NCI-H748 treated with DMSO at 0.1 percent for 48 hours (cell line): ENCODE measurements at regions not wholly inside any gene's neighbourhood (a gene's known extent, or its start where the extent isn't known, plus 50 kb on each side); places are given as distances from the start of the nearest gene placed in this dataset.
"Not testable (repeated sequence)": the region's sequence is repeated elsewhere in the genome, so short reads cannot be mapped to it uniquely, and the experiment has no call there.

Source experiments
- DNase-seq: peaks from one replicate; lab custom pipeline; 2025; lab: John Stamatoyannopoulos, UW

DNA sequence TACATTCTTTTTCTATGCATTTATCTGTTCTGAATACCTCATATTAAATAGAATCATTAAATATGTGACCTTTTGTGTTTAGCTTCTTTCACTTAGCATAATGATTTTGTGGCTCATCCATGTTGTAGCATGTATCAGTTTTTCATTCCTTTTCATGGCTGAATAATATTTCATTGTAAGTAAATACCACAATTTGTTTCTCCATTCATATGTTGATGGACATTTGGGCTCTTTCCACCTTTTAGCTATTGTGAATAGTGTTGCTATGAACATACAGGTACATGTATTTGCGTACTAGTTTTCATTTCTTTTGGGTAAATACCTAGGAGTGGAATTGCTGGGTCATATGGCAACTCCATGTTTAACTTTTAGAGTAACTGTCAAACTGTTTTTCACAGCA lies 85.1 kb downstream of the GNL3L start:
- no peak for DNase-seq

DNA sequence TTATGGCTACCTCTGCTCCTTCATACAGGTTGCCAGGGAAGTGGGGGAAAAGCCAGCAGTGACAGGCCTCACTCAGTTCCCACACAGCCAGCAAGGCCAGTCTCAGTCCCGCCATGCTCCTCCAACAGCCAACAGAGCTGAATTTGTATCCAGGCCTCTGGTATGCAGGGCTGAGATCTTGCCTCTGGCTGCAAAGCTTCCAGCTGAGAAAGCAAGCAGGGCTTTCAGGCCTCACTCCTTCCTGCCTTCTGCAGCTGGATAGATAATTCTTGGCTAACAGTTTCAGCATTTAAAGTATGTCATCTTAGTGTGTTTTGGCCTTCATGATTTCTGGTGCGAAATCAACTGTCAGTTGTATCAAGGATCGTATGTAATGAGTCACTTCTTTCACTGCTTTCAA lies 103.6 kb downstream of the GNL3L start:
- no peak for DNase-seq

DNA sequence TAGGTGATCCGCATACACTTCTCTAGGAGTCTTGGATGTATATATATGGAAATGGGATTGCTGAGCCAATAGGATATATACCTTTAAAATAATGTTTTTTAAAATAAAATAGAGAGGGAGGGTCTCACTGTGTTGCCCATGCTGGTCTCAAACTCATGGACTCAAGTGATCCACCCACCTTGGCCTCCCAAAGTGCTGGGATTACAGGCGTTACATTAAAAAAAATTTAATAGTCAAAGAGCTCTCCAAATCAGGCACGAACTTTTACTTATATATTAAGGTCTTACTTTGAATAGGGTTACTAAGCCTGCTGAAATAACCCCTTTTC lies 109.0 kb downstream of the GNL3L start:
- DNase-seq: no peak

- peak; percentile 78 for DNase-seq
Measured at GRCh38 chrX:54639346-54640102, 109.5 kb downstream of the GNL3L start.

DNA sequence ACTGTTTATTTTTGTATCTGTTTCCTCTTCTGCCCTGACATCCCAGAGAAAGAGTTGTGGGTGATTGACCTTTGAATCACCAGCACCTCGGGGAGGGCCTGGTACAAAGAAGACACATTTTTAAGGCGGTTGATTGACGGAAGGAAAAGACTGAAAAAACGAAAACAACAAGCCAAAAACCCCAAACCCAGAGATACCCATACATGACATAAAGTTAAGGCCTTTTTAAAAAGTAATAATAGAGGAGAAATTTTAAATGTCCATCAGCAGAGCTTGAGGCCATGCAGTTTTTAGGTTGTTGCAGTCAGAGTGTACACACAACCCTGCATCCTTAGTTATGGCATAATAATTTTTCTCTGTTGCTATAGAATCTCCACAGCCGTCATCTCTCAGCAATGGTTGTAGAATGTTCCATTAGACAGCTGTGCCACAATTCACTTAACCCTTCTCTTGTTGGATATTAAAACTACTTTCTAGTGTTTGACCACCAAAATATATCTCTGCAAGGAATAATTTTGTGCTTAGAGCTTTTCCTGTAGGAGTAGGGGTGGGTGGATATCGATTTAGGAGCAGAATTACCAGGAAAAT lies 110.2 kb downstream of the GNL3L start:
- no peak for DNase-seq

GRCh38 chrX:54640736-54641135 lies 110.7 kb downstream of the GNL3L start:
- DNase-seq: no peak

DNA sequence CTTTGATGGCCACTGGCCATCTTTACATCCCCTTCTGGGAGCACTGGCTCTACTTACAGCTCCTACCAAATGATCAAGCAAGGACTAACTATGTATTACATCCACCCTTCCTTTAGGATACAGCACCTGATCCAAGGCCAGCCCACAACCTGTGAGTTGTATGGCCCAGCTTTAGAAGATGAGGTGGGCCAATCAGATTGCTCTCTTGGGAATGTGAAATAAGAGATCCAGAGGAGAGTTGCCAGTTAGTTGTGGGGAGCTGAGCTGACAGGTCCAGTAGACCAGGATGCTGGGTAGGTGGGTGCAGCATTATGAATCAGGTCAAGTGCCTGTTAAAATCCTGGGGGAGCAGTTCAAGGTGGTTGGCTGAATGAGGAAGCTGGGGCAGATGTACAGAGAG lies 111.5 kb downstream of the GNL3L start:
- no peak for DNase-seq

GRCh38 chrX:54647607-54648006 lies 117.6 kb downstream of the GNL3L start:
- DNase-seq: not testable (repeated sequence)

DNA sequence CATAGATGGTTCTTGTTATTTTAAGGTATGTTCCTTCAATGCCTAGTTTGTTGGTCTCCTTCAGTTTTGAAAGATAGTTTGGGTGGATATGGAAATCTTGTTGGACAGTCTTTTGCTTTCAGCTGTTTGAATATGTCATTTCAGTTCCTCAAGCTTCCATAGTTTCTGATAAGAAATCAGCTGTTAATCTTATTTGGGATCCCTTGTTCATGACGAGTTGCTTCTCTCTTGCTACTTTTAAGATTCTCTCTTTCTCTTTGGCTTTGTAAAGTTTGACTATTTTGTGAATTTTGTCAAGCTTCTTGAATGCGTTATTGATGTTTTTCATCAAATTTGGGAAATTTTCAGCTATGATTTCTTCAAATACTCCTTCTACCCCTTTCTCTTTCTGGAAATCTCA lies 129.5 kb downstream of the GNL3L start:
- no peak for DNase-seq

DNA sequence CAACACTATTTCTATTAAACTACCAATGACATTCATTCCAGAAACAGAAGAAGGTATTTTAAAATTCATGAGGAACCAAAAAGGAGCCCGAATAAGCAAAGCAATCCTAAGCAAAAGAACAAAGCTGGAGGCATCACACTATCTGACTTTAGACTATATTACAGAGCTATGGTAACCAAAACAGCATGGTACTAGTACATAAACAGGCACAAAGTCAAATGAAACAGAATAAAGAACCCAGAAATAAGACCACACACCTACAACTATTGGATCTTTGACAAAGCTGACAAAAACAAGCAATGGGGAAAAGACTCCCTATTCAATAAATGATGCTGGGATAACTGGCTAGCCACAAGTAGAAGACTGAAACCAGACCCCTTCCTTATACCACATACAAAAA lies 122.3 kb downstream of the ITIH6 start:
- no peak for DNase-seq

DNA sequence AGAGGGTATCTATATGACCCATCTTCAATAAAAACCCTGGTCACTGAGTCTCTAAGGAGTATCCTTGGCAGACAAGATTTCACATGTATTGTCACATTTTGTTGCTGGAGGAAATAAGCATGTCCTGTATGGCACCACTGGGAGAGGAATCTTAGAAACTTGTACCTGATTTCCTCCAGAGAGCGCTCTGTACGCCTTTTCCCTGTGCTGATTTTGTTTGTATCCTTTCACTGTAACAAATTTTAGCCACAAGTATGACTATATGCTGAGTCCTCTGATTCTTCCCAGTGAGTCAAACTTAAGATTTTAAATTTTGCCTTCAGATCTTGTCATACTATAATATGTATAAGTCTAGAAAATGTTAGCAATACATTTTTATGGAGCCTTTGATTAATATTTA lies 102.8 kb downstream of the ITIH6 start:
- no peak for DNase-seq

GRCh38 chrX:54695816-54696487 lies 102.1 kb downstream of the ITIH6 start:
- no peak for DNase-seq
